HG03442 (cell line): ENCODE measurements at regions not wholly inside any gene's neighbourhood (a gene's known extent, or its start where the extent isn't known, plus 50 kb on each side); places are given as distances from the start of the nearest gene placed in this dataset.

Source experiments
- ATAC-seq: cut with Tn5 transposase; IDR thresholded peaks from one replicate; pipeline ENCODE4 v1.9.1; 2021; ENCODE audit warnings: mild to moderate bottlenecking, moderate library complexity; ENCODE audit not compliant: unreplicated experiment

DNA sequence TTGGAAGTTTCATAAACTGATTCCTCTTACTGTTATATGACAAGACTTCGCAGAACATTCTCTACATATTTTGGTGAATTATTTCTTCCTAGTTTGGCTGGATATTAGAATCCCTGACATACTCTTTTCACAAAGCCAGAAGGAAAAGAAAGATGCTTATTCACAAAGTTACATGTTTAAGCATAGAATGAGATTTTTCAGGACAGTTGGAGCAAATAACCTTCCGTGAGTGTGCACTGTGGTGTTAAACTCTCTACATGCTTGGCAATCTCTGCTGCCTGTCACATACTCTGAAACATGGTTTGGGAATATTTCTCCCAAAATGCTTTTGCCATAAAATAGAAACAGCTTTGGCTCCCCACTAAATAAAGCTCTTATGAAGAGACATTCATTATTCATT, 230.0 kb upstream of the MTNR1B start:
- ATAC-seq: no peak

DNA sequence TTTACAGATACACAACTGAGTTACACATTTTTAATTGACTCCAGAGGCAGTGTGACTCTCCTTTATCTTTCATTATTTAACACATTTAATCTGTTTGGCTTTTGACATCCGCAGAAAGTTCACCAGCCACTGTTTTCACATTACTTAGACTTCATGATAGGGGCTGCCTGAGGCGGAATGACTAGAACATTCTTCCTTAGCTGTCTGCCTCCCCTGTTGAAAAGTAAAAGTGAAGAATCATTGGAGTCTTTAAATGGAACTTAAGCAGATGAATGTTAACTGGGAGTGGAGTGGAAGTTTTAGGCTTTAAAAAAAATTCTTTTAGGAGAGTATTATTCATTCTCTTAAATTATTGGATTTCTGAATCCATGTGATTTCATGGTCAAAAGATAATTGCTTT, 229.2 kb upstream of the MTNR1B start:
- ATAC-seq: no peak

DNA sequence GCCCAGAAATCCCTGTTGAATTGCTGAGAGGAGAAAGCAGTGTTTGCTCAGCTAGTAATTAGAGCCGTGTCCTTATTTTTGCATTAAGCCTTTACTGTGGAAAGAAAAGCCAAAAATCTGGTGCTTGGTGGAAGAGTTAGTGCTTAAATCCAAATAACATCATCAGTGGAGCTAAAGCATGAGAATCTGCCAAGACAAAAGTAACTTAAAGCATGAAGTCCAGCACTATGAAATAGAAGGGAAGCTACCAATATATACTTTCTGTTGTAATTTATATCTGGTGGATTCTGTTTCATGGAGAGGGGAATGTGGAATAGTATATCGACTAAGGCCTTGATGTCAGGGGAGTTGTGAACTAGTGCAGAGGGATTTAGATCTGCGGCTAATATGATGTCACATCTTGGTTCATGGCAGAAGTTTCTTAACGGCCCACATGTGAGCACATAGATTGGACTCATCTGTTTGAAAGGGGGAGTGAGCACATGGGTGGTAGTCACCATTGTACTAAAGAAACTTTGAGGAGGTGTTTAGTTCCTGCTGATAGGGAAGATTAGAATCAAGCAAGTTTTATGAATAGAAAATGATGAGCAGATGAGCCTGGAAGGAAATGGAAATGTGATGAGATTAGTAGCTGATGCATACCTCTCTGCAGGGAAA, 224.4 kb upstream of the MTNR1B start:
- no peak for ATAC-seq

DNA sequence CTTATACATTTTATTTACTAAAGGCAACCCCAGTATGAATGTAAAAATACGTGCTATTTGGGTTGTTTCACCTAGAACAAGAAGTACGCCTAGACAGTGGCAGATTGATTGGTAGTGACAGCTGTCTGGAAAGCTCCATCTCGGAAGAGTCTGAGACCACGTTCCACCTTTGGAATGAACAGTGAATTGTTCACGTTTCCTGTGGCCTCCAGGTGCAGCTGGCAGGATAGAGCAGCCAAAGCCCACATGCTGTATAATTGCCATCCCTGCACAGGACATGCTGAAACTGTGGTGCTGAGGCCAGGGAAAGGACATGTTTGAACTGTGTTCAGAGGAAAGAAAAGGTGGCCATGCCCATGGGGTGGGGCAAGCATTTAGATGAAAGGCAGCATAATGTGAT, 218.7 kb upstream of the MTNR1B start:
- no peak for ATAC-seq

DNA sequence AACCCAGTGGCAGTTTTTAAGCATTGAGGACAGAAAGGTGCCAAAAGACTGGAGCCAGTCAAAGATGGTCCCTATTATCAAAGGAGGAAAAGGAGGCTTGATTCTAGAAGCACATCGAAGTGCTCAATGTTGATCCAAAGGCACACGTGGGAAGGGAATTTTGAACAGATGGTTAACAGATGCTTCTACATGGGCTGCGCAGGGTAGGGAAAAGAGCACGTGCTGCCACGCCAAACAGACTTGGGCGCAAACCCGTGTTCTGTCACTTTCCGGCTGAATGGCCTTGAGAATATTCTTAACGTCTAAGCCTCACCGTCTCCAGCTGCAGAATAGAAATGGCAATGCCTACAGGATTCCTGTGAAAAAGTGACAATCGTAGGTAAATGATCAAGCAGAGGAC, 217.9 kb upstream of the MTNR1B start:
- no peak for ATAC-seq

DNA sequence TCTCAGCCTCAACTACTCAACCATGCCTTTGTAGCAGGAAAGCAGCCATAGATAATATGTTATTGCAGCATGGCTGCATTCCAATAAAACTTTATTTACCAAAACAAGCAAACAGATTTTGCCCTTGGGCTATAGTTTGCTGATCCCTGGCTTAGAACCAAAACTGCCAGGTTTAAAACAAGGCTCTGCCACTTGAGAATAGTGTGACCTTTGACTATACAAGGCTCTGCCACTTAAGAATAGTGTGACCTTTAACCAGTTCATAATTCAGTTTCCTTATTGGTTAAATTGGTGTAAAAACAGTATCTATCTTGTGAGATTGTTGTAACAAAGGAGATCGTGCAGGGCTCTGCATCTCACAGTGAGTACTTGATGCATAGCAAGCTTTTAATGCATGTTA, 217.3 kb upstream of the MTNR1B start:
- ATAC-seq: no peak

DNA sequence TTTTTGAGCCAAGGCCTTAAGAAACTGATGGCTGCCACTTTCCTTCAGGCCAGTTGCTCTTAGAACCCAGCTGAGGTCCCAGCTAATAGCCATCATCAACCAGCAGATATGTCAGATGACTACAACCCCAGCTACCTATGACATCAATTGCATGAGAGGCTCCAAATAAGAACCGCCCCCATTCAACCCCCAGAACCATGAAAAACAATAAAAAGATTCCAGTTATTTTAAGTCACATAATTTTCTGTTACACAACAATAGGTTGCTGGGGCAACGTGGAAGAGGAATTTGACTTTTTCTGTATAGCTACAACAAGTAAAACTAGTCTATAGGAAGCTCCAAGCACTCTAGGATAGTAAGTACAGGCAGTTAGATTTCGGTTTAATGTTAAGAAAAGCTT, 216.3 kb upstream of the MTNR1B start:
- ATAC-seq: no peak

DNA sequence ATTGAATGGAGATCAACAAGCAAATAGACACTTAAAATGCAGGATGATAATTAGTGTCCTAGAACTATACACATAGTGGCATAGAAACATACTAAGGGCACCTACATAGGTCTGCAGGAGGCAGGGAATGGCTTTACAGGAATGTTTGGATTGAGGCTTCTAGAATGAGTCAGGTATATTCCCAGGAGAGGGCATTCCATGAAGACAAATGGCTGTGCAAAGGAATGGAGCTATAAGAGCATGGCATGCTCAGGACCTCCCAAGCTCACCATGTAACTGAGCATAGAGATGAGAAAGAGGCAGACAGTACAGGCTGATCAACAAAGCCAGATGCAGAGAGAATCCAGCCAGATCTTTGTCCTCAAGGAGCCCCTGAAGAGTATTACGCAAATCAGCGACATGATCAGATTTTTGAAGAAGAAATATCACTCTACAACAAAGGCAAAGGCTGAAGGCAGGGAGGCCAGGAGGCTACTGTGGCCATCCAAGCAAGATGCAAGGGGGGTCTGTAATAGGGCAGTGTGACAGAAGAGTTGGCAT, 211.1 kb upstream of the MTNR1B start:
- ATAC-seq: no peak

DNA sequence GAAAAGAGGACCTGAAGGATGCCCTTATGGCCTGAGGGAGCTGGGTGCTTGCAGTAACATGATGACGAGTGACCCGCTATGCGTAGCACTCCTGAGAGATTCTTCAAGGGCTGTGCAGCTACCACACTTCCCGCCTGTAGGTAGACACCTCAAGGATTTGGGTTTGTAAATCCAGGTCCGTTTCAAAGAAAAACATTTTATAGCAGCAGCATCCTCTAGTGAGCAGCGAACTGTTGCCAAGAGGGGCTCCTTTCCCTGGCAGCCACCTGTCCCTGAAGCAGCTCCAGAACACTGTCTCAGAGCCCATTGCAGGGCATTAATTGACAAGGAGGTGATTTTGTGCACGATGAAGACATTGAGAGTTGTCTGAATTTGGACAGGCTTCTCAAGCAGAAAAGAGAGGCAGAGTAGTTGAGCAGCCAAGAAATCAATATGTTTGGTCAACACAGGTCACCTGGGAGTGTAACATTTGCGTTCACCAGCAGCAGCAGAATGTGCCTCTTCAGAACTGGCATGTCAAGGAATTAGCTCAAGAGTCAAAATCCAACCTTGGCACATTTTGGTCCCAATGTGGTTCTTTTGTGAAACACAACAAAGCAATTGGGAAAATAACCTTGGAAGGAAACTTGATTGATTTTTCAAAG, 209.8 kb upstream of the MTNR1B start:
- no peak for ATAC-seq

DNA sequence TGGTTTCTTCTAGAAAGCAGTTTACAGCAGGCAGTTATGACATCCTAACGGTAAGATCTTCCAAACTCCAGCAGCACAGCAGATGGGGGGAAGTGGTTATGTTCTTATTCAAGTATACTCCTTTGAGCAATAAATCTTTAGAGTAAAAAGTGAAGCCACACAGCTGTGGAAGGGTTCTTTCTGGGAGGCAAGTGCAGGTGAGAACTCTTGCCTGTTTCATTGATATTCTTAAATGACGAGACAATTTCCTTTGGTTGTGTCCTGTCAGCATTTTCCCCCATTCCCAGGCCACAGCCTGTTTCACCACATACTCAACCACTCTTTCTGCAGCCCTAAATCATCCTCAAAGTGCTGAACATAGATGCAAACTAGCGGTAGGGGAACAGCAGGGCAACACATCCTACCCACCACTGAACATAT, 207.3 kb upstream of the MTNR1B start:
- no peak for ATAC-seq

DNA sequence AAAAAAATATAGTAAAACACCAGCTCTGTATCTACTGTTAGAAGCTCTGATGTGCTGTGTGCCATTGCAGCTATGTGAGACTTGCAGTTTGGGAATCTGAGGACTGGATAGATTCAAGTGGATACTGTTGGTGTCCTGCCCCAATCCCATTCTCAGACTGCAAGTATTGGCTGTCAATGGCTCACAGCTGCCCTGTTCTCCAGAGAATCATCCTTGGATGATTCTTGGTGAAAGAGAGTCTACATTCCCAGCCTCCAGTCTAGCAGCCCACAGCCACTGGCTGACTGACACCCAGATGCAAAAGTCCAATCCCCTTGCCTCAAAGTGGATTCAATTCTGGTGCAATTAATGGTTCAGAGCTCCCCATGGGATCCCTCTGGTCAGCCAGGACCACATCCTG, 206.1 kb upstream of the MTNR1B start:
- ATAC-seq: no peak

DNA sequence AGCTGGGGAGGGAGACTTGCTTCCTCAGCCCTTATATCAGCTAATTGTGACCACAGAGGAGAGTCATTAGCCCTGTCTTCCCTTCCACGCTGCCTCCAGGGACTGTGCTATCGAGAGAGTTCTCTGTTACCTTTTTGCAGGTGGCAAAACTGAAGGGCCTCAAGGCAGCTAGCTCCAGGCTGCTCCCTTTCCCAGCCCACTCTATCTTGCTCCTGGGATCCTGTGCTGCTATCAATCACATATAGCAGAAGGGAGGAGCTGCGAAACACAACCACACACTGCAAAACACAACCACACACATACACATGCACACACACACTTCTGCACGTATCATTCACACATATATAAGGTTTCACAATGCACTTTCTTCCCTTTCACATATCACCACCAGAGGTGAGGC, 205.3 kb upstream of the MTNR1B start:
- ATAC-seq: no peak

DNA sequence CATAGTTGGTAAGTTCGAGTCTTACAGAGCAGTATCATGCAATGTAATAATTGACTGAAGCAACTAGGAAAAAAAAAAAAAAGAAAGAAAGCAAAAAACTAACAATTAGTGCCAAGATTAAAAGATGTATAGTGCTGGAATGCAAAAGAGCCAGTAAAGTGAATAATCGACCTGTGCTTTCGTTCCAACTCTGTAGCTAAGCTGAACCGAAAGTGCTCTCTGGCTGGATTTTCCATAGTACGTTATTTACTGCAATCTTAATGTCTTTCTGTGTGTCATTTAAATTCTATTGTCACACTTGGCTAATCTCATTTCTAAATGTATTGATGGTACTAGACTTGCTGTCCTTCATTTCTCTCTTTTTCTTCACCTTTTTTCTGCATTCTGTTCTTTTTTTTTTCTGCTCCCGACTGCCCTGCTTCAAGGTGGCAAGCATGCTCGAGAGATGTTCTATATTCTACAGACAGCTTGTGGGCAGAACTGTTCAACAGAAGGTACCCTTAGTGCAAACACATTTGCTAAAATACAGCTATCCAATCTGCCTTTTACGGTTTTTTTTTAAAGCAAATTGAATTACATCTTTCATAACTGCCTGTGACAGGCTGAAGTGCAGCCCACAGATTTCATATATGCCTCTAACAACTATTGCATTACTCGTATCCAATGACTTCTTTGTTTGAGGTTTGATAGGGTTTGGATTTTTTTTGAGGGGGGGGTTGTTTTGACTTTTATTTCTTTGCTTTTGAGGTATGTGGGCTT, 204.2 kb upstream of the MTNR1B start:
- no peak for ATAC-seq

DNA sequence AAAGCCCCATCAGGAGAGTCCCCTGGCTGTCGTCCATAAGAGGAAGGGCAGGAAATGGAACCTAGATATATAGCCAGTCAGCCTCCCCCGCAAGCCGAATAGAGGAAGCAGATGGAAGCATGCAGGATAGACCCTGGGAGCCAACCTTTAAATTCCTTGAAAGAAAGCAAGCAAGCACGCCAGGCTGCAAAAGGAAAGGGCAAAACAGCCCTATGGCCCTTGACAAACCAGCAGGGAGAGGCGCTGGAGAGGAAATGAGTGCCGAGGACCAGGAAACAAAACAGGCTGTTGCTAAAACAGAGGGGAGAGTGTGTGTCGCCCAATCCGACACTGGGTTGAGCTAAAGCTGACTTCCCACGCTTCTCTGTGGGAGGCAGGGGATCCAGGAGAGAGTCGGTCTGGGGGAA, 203.5 kb upstream of the MTNR1B start:
- no peak for ATAC-seq

DNA sequence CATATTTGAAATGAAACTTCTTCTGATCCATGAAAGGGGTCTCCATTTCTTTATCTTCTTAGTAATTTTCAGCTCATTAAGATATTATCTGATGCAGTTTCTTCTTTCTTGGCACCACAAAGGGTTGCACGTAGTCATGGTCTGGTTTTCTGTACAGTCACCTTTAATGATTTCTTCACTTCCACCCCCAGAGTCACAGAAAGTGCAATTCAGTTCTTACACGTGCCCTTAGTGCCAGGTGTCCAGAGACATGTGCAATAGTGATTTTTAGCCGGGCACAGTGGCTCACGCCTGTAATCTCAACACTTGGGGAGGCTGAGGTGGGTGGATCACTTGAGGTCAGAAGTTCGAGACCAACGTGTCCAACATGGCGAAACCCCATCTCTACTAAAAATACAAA, 202.8 kb upstream of the MTNR1B start:
- no peak for ATAC-seq

DNA sequence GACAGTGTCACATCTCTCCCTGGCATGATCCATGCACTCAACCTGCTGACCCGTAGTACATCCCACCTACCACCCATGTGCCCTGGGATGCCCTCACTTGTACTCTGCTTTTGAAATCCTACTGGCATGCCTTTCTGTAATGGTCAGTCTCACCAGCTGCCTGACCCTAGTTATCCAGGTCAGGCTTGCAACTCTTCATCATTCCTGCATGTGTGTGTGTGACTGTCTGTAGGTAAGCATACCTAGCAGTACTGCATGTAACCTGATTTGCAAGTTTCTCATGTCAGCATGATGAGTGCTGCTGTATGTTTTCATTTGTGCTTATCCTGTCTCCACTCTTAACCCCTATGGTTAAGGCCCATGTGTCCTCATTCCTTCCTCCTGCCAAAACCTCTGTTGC, 202.0 kb upstream of the MTNR1B start:
- no peak for ATAC-seq

DNA sequence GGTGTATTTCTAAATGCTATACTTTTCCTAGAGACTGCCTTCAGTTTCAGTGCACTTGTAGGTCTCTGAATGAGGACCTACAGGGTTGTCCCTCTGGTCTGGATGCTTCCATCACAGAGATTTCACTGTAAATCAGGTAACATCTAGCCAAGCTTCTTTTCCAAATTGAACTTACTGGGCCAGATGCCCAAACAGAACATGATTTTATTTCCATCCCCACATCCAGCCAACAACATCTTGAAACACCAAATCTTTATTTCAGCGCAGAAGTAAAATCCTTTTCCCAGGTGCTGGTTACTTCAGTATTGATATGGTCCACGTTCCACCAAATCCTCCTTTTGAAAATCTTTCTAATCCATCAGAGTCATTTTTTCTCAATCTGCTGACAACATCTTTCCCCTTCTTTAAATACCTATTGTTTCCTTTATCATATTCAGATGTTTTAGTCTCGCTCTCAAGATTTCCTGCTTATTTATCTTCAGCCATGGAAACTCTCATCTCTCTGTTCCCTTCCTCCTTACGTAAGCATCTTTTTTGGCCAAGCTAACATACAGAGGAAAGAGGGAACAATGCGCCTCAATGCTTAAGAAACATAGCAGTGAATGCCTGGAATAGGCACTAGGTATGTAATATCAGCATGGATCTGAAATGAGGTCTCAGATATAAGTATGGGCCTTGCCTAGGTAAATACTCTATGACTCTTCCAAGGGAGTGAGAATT, 201.2 kb upstream of the MTNR1B start:
- no peak for ATAC-seq

DNA sequence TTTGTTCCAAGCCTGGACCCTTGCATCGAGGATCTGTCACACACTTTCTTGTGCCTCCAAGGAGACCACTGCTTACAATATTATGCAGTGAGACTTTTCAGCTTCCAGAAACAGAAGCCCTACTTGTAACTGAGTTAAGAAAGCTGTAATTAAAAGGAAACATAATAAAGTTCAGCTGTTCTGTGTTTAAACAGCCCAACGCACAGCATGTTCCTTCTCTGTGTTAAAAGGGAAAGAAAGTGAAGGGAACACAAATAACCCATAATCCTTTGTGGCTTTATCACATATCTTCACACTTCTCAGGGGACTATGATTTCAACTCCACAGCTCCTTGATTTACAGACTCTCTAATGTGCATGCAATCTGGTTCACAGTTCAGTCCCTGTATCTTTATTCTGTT, 200.3 kb upstream of the MTNR1B start:
- ATAC-seq: no peak

DNA sequence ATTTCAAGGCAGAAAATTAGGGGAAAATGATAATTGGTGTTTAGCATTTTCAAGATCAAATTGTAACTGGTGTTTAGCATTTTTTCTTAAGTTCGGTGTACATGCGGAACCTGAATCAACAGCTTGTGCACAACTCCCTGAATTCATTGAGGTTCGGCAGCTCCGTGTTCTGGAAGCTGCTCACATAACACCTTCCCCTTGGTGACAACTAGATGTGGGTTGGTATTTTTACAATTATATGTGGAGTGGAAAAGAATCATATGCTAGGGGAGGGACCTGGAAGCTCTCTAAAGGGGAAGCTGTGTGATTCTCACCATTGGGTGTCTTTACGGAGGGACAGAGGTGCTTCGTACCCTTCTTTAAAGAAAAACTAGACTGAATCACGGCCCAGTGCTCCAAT, 199.0 kb upstream of the MTNR1B start:
- ATAC-seq: no peak

DNA sequence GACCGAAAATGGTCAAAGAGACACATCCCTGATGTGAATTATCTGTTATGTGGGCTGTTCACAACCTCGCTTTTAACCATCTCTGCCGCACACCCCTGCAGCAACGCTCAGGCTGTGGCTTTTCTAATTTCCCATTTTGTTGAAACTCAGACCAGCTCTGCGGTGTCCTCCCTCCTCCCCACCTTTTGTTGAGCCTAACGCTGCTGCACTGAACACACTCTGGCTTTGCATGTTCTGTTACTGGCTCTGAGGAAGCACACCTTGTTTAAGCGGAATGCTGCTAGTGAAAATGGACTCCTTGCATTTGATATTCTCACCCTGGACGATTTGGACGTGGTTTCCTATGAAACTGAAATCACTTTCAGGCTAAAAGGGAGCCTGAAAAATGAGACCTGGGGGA, 198.5 kb upstream of the MTNR1B start:
- ATAC-seq: no peak

DNA sequence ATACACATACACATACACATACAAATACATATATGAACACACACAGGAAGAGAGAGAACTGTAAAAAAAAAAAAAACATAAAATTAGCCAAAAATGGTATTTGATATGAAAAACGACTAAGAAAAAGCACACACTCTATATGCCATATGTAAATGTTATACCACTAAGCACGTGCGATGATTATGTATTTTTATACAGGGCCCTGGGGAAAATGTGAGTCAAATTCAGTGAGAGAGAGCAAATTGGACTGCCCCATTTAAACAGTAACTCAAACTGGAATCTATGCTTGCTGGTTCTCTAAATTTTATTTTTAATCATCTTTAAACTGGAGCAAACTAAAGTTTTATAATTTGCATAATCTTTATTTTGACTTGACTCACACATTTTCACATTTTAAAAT, 197.8 kb upstream of the MTNR1B start:
- ATAC-seq: no peak
